ENCODE measurements at regions not wholly inside any gene's neighbourhood (a gene's known extent, or its start where the extent isn't known, plus 50 kb on each side); places are given as distances from the start of the nearest gene placed in this dataset.

GRCh38 chr4:110710070-110710469, 87.2 kb upstream of the PITX2 start:
- Histone ChIP-seq H3K4me3 (ENCODE audit: low read length in 3 of 3) (no peak overlapping the region), H3K9ac (ENCODE audit: low read depth in 1 of 3, low read length in 3 of 3) (no peak overlapping the region), H3K36me3 (ENCODE audit: control insufficient read depth in 3 of 3, insufficient read depth in 3 of 3, low read length in 3 of 3) (no peaks in the 10 kb centered on the region), H3K9me3 (ENCODE audit: control insufficient read depth in 3 of 3, low read length in 3 of 3) (peaks cover 0 to 2% (median 0%) of the 10 kb centered on the region in 3 donors), H3K27me3 (ENCODE audit: control insufficient read depth in 3 of 3, insufficient read depth in 3 of 3, low read length in 3 of 3) (no peaks in the 10 kb centered on the region), H3K4me1 (ENCODE audit: control insufficient read depth in 3 of 3, insufficient read depth in 3 of 3, low read length in 3 of 3) (no peaks in the 10 kb centered on the region), H3K27ac (ENCODE audit: low read depth, low read length) (no peak overlapping the region)

- Histone ChIP-seq H3K36me3 (ENCODE audit: control insufficient read depth in 3 of 3, insufficient read depth in 3 of 3, low read length in 3 of 3) (no peaks in the 10 kb centered on the region), H3K9me3 (ENCODE audit: control insufficient read depth in 3 of 3, low read length in 3 of 3) (peaks cover 0 to 2% (median 0%) of the 10 kb centered on the region in 3 donors), H3K27ac (ENCODE audit: low read depth, low read length) (no peak overlapping the region), H3K4me1 (ENCODE audit: control insufficient read depth in 3 of 3, insufficient read depth in 3 of 3, low read length in 3 of 3) (no peaks in the 10 kb centered on the region), H3K4me3 (ENCODE audit: low read length in 3 of 3) (no peak overlapping the region), H3K27me3 (ENCODE audit: control insufficient read depth in 3 of 3, insufficient read depth in 3 of 3, low read length in 3 of 3) (no peaks in the 10 kb centered on the region), H3K9ac (ENCODE audit: low read depth in 1 of 3, low read length in 3 of 3) (no peak overlapping the region)
Observed at GRCh38 chr4:110712486-110712885, 89.6 kb upstream of the PITX2 start.

GRCh38 chr4:110730318-110730717, 107.4 kb upstream of the PITX2 start:
- Histone ChIP-seq H3K27me3 (ENCODE audit: control insufficient read depth in 3 of 3, insufficient read depth in 3 of 3, low read length in 3 of 3) (no peaks in the 10 kb centered on the region), H3K27ac (ENCODE audit: low read depth, low read length) (no peak overlapping the region), H3K4me3 (ENCODE audit: low read length in 3 of 3) (no peak overlapping the region), H3K9me3 (ENCODE audit: control insufficient read depth in 3 of 3, low read length in 3 of 3) (peaks cover 0 to 3% (median 0%) of the 10 kb centered on the region in 3 donors), H3K4me1 (ENCODE audit: control insufficient read depth in 3 of 3, insufficient read depth in 3 of 3, low read length in 3 of 3) (no peaks in the 10 kb centered on the region), H3K36me3 (ENCODE audit: control insufficient read depth in 3 of 3, insufficient read depth in 3 of 3, low read length in 3 of 3) (no peaks in the 10 kb centered on the region), H3K9ac (ENCODE audit: low read depth in 1 of 3, low read length in 3 of 3) (no peak overlapping the region)

- H3K36me3 ChIP-seq (ENCODE audit: control insufficient read depth in 3 of 3, insufficient read depth in 3 of 3, low read length in 3 of 3) = no peaks in the 10 kb centered on the region
- H3K4me3 ChIP-seq (ENCODE audit: low read length in 3 of 3) = no peak overlapping the region
- H3K4me1 ChIP-seq (ENCODE audit: control insufficient read depth in 3 of 3, insufficient read depth in 3 of 3, low read length in 3 of 3) = no peaks in the 10 kb centered on the region
- H3K9ac ChIP-seq (ENCODE audit: low read depth in 1 of 3, low read length in 3 of 3) = no peak overlapping the region
- H3K9me3 ChIP-seq (ENCODE audit: control insufficient read depth in 3 of 3, low read length in 3 of 3) = no peaks in the 10 kb centered on the region
- H3K27me3 ChIP-seq (ENCODE audit: control insufficient read depth in 3 of 3, insufficient read depth in 3 of 3, low read length in 3 of 3) = no peaks in the 10 kb centered on the region
- no peak overlapping the region for H3K27ac ChIP-seq (ENCODE audit: low read depth, low read length)
Observed at GRCh38 chr4:110733901-110734300, 111.0 kb upstream of the PITX2 start.

GRCh38 chr4:110735686-110736085, 112.8 kb upstream of the PITX2 start:
- no peaks in the 10 kb centered on the region for H3K9me3 ChIP-seq (ENCODE audit: control insufficient read depth in 3 of 3, low read length in 3 of 3)
- H3K27me3 ChIP-seq (ENCODE audit: control insufficient read depth in 3 of 3, insufficient read depth in 3 of 3, low read length in 3 of 3) = no peaks in the 10 kb centered on the region
- H3K4me1 ChIP-seq (ENCODE audit: control insufficient read depth in 3 of 3, insufficient read depth in 3 of 3, low read length in 3 of 3) = no peaks in the 10 kb centered on the region
- H3K27ac ChIP-seq (ENCODE audit: low read depth, low read length) = no peak overlapping the region
- H3K36me3 ChIP-seq (ENCODE audit: control insufficient read depth in 3 of 3, insufficient read depth in 3 of 3, low read length in 3 of 3) = no peaks in the 10 kb centered on the region
- H3K4me3 ChIP-seq (ENCODE audit: low read length in 3 of 3) = no peak overlapping the region
- no peak overlapping the region for H3K9ac ChIP-seq (ENCODE audit: low read depth in 1 of 3, low read length in 3 of 3)

GRCh38 chr4:110737931-110738330, 115.1 kb upstream of the PITX2 start:
- Histone ChIP-seq H3K9ac (ENCODE audit: low read depth in 1 of 3, low read length in 3 of 3) (no peak overlapping the region), H3K4me1 (ENCODE audit: control insufficient read depth in 3 of 3, insufficient read depth in 3 of 3, low read length in 3 of 3) (no peaks in the 10 kb centered on the region), H3K27ac (ENCODE audit: low read depth, low read length) (no peak overlapping the region), H3K9me3 (ENCODE audit: control insufficient read depth in 3 of 3, low read length in 3 of 3) (no peaks in the 10 kb centered on the region), H3K4me3 (ENCODE audit: low read length in 3 of 3) (no peak overlapping the region), H3K27me3 (ENCODE audit: control insufficient read depth in 3 of 3, insufficient read depth in 3 of 3, low read length in 3 of 3) (no peaks in the 10 kb centered on the region), H3K36me3 (ENCODE audit: control insufficient read depth in 3 of 3, insufficient read depth in 3 of 3, low read length in 3 of 3) (no peaks in the 10 kb centered on the region)

GRCh38 chr4:110742143-110742542, 119.3 kb upstream of the PITX2 start:
- Histone ChIP-seq H3K27me3 (ENCODE audit: control insufficient read depth in 3 of 3, insufficient read depth in 3 of 3, low read length in 3 of 3) (no peaks in the 10 kb centered on the region), H3K9ac (ENCODE audit: low read depth in 1 of 3, low read length in 3 of 3) (no peak overlapping the region), H3K9me3 (ENCODE audit: control insufficient read depth in 3 of 3, low read length in 3 of 3) (no peaks in the 10 kb centered on the region), H3K4me3 (ENCODE audit: low read length in 3 of 3) (no peak overlapping the region), H3K36me3 (ENCODE audit: control insufficient read depth in 3 of 3, insufficient read depth in 3 of 3, low read length in 3 of 3) (no peaks in the 10 kb centered on the region), H3K4me1 (ENCODE audit: control insufficient read depth in 3 of 3, insufficient read depth in 3 of 3, low read length in 3 of 3) (no peaks in the 10 kb centered on the region), H3K27ac (ENCODE audit: low read depth, low read length) (no peak overlapping the region)

- H3K4me1 ChIP-seq (ENCODE audit: control insufficient read depth in 3 of 3, insufficient read depth in 3 of 3, low read length in 3 of 3) = no peaks in the 10 kb centered on the region
- no peak overlapping the region for H3K27ac ChIP-seq (ENCODE audit: low read depth, low read length)
- no peaks in the 10 kb centered on the region for H3K36me3 ChIP-seq (ENCODE audit: control insufficient read depth in 3 of 3, insufficient read depth in 3 of 3, low read length in 3 of 3)
Observed at GRCh38 chr4:110748071-110748470, 125.2 kb upstream of the PITX2 start.

GRCh38 chr4:110751183-110751582, 128.3 kb upstream of the PITX2 start:
- Histone ChIP-seq H3K27ac (ENCODE audit: low read depth, low read length) (no peak overlapping the region), H3K4me3 (ENCODE audit: low read length in 3 of 3) (no peak overlapping the region), H3K4me1 (ENCODE audit: control insufficient read depth in 3 of 3, insufficient read depth in 3 of 3, low read length in 3 of 3) (no peaks in the 10 kb centered on the region), H3K36me3 (ENCODE audit: control insufficient read depth in 3 of 3, insufficient read depth in 3 of 3, low read length in 3 of 3) (no peaks in the 10 kb centered on the region), H3K9me3 (ENCODE audit: control insufficient read depth in 3 of 3, low read length in 3 of 3) (no peaks in the 10 kb centered on the region), H3K9ac (ENCODE audit: low read depth in 1 of 3, low read length in 3 of 3) (no peak overlapping the region), H3K27me3 (ENCODE audit: control insufficient read depth in 3 of 3, insufficient read depth in 3 of 3, low read length in 3 of 3) (no peaks in the 10 kb centered on the region)

More at GRCh38 chr4:110748071-110748470, 125.2 kb upstream of the PITX2 start:
- Histone ChIP-seq H3K9me3 (ENCODE audit: control insufficient read depth in 3 of 3, low read length in 3 of 3) (no peaks in the 10 kb centered on the region), H3K9ac (ENCODE audit: low read depth in 1 of 3, low read length in 3 of 3) (no peak overlapping the region), H3K4me3 (ENCODE audit: low read length in 3 of 3) (no peak overlapping the region), H3K27me3 (ENCODE audit: control insufficient read depth in 3 of 3, insufficient read depth in 3 of 3, low read length in 3 of 3) (no peaks in the 10 kb centered on the region)

GRCh38 chr4:110751986-110752385, 129.1 kb upstream of the PITX2 start:
- Histone ChIP-seq H3K9ac (ENCODE audit: low read depth in 1 of 3, low read length in 3 of 3) (no peak overlapping the region), H3K27ac (ENCODE audit: low read depth, low read length) (no peak overlapping the region), H3K27me3 (ENCODE audit: control insufficient read depth in 3 of 3, insufficient read depth in 3 of 3, low read length in 3 of 3) (no peaks in the 10 kb centered on the region), H3K4me3 (ENCODE audit: low read length in 3 of 3) (no peak overlapping the region), H3K4me1 (ENCODE audit: control insufficient read depth in 3 of 3, insufficient read depth in 3 of 3, low read length in 3 of 3) (no peaks in the 10 kb centered on the region), H3K9me3 (ENCODE audit: control insufficient read depth in 3 of 3, low read length in 3 of 3) (no peaks in the 10 kb centered on the region), H3K36me3 (ENCODE audit: control insufficient read depth in 3 of 3, insufficient read depth in 3 of 3, low read length in 3 of 3) (no peaks in the 10 kb centered on the region)

- H3K4me1 ChIP-seq (ENCODE audit: control insufficient read depth in 3 of 3, insufficient read depth in 3 of 3, low read length in 3 of 3) = no peaks in the 10 kb centered on the region
- H3K27me3 ChIP-seq (ENCODE audit: control insufficient read depth in 3 of 3, insufficient read depth in 3 of 3, low read length in 3 of 3) = no peaks in the 10 kb centered on the region
- H3K9ac ChIP-seq (ENCODE audit: low read depth in 1 of 3, low read length in 3 of 3) = no peak overlapping the region
- H3K4me3 ChIP-seq (ENCODE audit: low read length in 3 of 3) = no peak overlapping the region
- H3K36me3 ChIP-seq (ENCODE audit: control insufficient read depth in 3 of 3, insufficient read depth in 3 of 3, low read length in 3 of 3) = no peaks in the 10 kb centered on the region
- H3K27ac ChIP-seq (ENCODE audit: low read depth, low read length) = no peak overlapping the region
- no peaks in the 10 kb centered on the region for H3K9me3 ChIP-seq (ENCODE audit: control insufficient read depth in 3 of 3, low read length in 3 of 3)
Observed at GRCh38 chr4:110753466-110753865, 130.6 kb upstream of the PITX2 start.
